ENCODE measurements at regions not wholly inside any gene's neighbourhood (a gene's known extent, or its start where the extent isn't known, plus 50 kb on each side); places are given as distances from the start of the nearest gene placed in this dataset.

- no peaks in the 10 kb centered on the region for H3K4me1 ChIP-seq (ENCODE audit: control insufficient read depth in 1 of 2, extremely low read depth in 1 of 2, insufficient read depth in 2 of 2, low read length in 2 of 2)
- peaks cover 0 to 2% of the 10 kb centered on the region in 2 experiments for H3K27me3 ChIP-seq (replicated peaks in 1 of 2; ENCODE audit: control insufficient read depth in 2 of 2, extremely low read depth in 1 of 2, insufficient read depth in 2 of 2, low read length in 1 of 2)
- no peaks in the 10 kb centered on the region for H3K36me3 Mint-ChIP-seq
- H3K9me3 Mint-ChIP-seq: no peaks in the 10 kb centered on the region
- POLR2A ChIA-PET: no interaction called here
- no peaks in the 10 kb centered on the region for H3K36me3 ChIP-seq (ENCODE audit: control insufficient read depth in 2 of 2, extremely low read depth in 1 of 2, insufficient read depth in 1 of 2, low read length in 1 of 2)
- ATAC-seq (replicated peaks in 1 of 4) (no peak), DNase-seq (no peak)
- no peak overlapping the region for H3K4me3 ChIP-seq (ENCODE audit: control insufficient read depth in 1 of 2, extremely low read depth in 1 of 2, low read length in 1 of 2)
- peaks cover 0 to 11% of the 10 kb centered on the region in 2 donors for H3K27me3 Mint-ChIP-seq
- H3K4me3 Mint-ChIP-seq: no peak overlapping the region
- H3K4me1 Mint-ChIP-seq: no peaks in the 10 kb centered on the region
- CTCF ChIA-PET: no interaction called here
- 90% methylated on average over 2 of the region's 7 CpGs for WGBS (ENCODE audit: insufficient coverage)
- no peaks in the 10 kb centered on the region for H3K9me3 ChIP-seq
- H3K27ac Mint-ChIP-seq: no peak overlapping the region
- H3K27ac ChIP-seq (ENCODE audit: low read length): no peak overlapping the region
These were observed 322.1 kb upstream of the CHAC2 start for GRCh38 chr2:53445383-53446070.

- Histone ChIP-seq H3K4me1 (ENCODE audit: control insufficient read depth in 1 of 2, extremely low read depth in 1 of 2, insufficient read depth in 2 of 2, low read length in 2 of 2) (no peaks in the 10 kb centered on the region), H3K27ac (ENCODE audit: low read length) (no peak overlapping the region), H3K4me3 (ENCODE audit: control insufficient read depth in 1 of 2, extremely low read depth in 1 of 2, low read length in 1 of 2) (no peak overlapping the region), H3K9me3 (no peaks in the 10 kb centered on the region), H3K27me3 (replicated peaks in 1 of 2; ENCODE audit: control insufficient read depth in 2 of 2, extremely low read depth in 1 of 2, insufficient read depth in 2 of 2, low read length in 1 of 2) (peaks cover 0 to 2% of the 10 kb centered on the region in 2 experiments), H3K36me3 (ENCODE audit: control insufficient read depth in 2 of 2, extremely low read depth in 1 of 2, insufficient read depth in 1 of 2, low read length in 1 of 2) (no peaks in the 10 kb centered on the region)
- H3K9me3 Mint-ChIP-seq: no peaks in the 10 kb centered on the region
- H3K27ac Mint-ChIP-seq: no peak overlapping the region
- H3K4me1 Mint-ChIP-seq: no peaks in the 10 kb centered on the region
- DNase-seq: no peak
- H3K27me3 Mint-ChIP-seq: peaks cover 0 to 11% of the 10 kb centered on the region in 2 donors
- ATAC-seq (replicated peaks in 1 of 4): no peak
- H3K4me3 Mint-ChIP-seq: no peak overlapping the region
- CTCF ChIA-PET: no interaction called here
- POLR2A ChIA-PET: no interaction called here
- H3K36me3 Mint-ChIP-seq: no peaks in the 10 kb centered on the region
- WGBS (ENCODE audit: insufficient coverage): 81% methylated on average over 4 of the region's 4 CpGs
These were observed 324.8 kb upstream of the CHAC2 start for GRCh38 chr2:53442783-53443182.

GRCh38 chr2:53442093-53442492 is 325.5 kb upstream of the CHAC2 start:
- POLR2A ChIA-PET: no interaction called here
- Mint-ChIP-seq H3K9me3 (no peaks in the 10 kb centered on the region), H3K27me3 (peaks cover 0 to 11% of the 10 kb centered on the region in 2 donors), H3K36me3 (no peaks in the 10 kb centered on the region), H3K4me3 (no peak overlapping the region), H3K27ac (no peak overlapping the region), H3K4me1 (no peaks in the 10 kb centered on the region)
- CTCF ChIA-PET: no interaction called here
- Histone ChIP-seq H3K4me3 (ENCODE audit: control insufficient read depth in 1 of 2, extremely low read depth in 1 of 2, low read length in 1 of 2) (no peak overlapping the region), H3K9me3 (no peaks in the 10 kb centered on the region), H3K36me3 (ENCODE audit: control insufficient read depth in 2 of 2, extremely low read depth in 1 of 2, insufficient read depth in 1 of 2, low read length in 1 of 2) (no peaks in the 10 kb centered on the region), H3K27ac (ENCODE audit: low read length) (no peak overlapping the region), H3K4me1 (ENCODE audit: control insufficient read depth in 1 of 2, extremely low read depth in 1 of 2, insufficient read depth in 2 of 2, low read length in 2 of 2) (no peaks in the 10 kb centered on the region), H3K27me3 (replicated peaks in 1 of 2; ENCODE audit: control insufficient read depth in 2 of 2, extremely low read depth in 1 of 2, insufficient read depth in 2 of 2, low read length in 1 of 2) (peaks cover 0 to 2% of the 10 kb centered on the region in 2 experiments)
- DNase-seq (no peak), ATAC-seq (replicated peaks in 1 of 4) (no peak)

DNA sequence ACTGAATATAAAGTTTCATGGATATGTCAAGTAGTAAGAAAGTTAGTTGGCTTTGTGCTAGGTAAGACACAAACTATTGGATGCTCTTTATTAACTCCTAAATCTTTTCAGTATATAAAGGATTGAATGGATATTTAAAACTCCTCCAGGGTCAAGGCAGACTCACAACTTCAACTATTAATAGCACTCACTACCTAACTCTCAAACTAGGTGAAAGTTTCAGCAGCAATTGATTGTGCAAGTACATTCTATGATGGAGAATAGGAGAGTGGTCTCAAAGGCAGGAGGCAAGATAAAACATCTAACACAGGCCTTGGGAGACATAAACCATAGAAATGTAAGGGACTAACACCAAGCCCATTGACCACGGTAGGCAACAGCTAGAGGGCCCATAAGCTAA is 328.9 kb upstream of the CHAC2 start:
- no peak overlapping the region for H3K27ac Mint-ChIP-seq
- H3K27me3 Mint-ChIP-seq: peaks cover 0 to 13% of the 10 kb centered on the region in 2 donors
- H3K4me1 Mint-ChIP-seq: no peaks in the 10 kb centered on the region
- H3K9me3 Mint-ChIP-seq: no peaks in the 10 kb centered on the region
- no CpG with 5 or more reads among the region's 1 CpG for WGBS (ENCODE audit: insufficient coverage)
- DNase-seq: no peak
- no peak overlapping the region for H3K27ac ChIP-seq (ENCODE audit: low read length)
- H3K4me3 ChIP-seq (ENCODE audit: control insufficient read depth in 1 of 2, extremely low read depth in 1 of 2, low read length in 1 of 2): no peak overlapping the region
- no peaks in the 10 kb centered on the region for H3K36me3 ChIP-seq (ENCODE audit: control insufficient read depth in 2 of 2, extremely low read depth in 1 of 2, insufficient read depth in 1 of 2, low read length in 1 of 2)
- peaks cover 0 to 2% of the 10 kb centered on the region in 2 experiments for H3K27me3 ChIP-seq (replicated peaks in 1 of 2; ENCODE audit: control insufficient read depth in 2 of 2, extremely low read depth in 1 of 2, insufficient read depth in 2 of 2, low read length in 1 of 2)
- H3K4me1 ChIP-seq (ENCODE audit: control insufficient read depth in 1 of 2, extremely low read depth in 1 of 2, insufficient read depth in 2 of 2, low read length in 2 of 2): no peaks in the 10 kb centered on the region
- H3K9me3 ChIP-seq: no peaks in the 10 kb centered on the region
- ChIA-PET CTCF (no interaction called here), POLR2A (no interaction called here)
- no peak overlapping the region for H3K4me3 Mint-ChIP-seq
- ATAC-seq (replicated peaks in 1 of 4): no peak
- H3K36me3 Mint-ChIP-seq: no peaks in the 10 kb centered on the region

GRCh38 chr2:53438100-53438499 is 329.5 kb upstream of the CHAC2 start:
- Histone ChIP-seq H3K27ac (ENCODE audit: low read length) (no peak overlapping the region), H3K4me1 (ENCODE audit: control insufficient read depth in 1 of 2, extremely low read depth in 1 of 2, insufficient read depth in 2 of 2, low read length in 2 of 2) (no peaks in the 10 kb centered on the region), H3K4me3 (ENCODE audit: control insufficient read depth in 1 of 2, extremely low read depth in 1 of 2, low read length in 1 of 2) (no peak overlapping the region), H3K27me3 (replicated peaks in 1 of 2; ENCODE audit: control insufficient read depth in 2 of 2, extremely low read depth in 1 of 2, insufficient read depth in 2 of 2, low read length in 1 of 2) (peaks cover 0 to 2% of the 10 kb centered on the region in 2 experiments), H3K36me3 (ENCODE audit: control insufficient read depth in 2 of 2, extremely low read depth in 1 of 2, insufficient read depth in 1 of 2, low read length in 1 of 2) (no peaks in the 10 kb centered on the region), H3K9me3 (no peaks in the 10 kb centered on the region)
- DNase-seq: no peak
- H3K4me1 Mint-ChIP-seq: no peaks in the 10 kb centered on the region
- peaks cover 0 to 15% of the 10 kb centered on the region in 2 donors for H3K27me3 Mint-ChIP-seq
- no peak overlapping the region for H3K27ac Mint-ChIP-seq
- no peak overlapping the region for H3K4me3 Mint-ChIP-seq
- H3K9me3 Mint-ChIP-seq: no peaks in the 10 kb centered on the region
- WGBS (ENCODE audit: insufficient coverage): no CpG with 5 or more reads among the region's 1 CpG
- no peak for ATAC-seq (replicated peaks in 1 of 4)
- POLR2A ChIA-PET: no interaction called here
- no peaks in the 10 kb centered on the region for H3K36me3 Mint-ChIP-seq
- CTCF ChIA-PET: no interaction called here

DNA sequence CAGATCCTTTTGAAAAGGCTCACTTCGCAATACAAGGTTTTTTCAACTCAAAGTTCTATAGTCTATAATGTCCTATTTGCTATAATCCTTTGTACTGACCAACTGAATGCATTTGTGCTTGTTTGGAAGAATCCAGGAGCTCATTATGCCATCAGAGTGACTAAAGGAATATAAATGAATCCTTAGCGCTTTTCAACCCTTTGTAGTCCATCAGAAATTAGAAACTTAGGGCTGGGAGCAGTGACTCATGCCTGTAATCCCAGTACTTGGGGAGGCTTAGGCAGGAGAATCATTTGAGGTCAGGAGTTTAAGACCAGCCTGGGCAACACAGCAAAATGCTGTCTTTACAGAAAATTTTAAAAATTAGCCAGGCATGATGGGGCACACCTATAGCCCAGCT is 330.2 kb upstream of the CHAC2 start:
- Mint-ChIP-seq H3K27me3 (peaks cover 0 to 9% of the 10 kb centered on the region in 2 donors), H3K4me3 (no peak overlapping the region), H3K4me1 (no peaks in the 10 kb centered on the region), H3K27ac (no peak overlapping the region), H3K9me3 (no peaks in the 10 kb centered on the region), H3K36me3 (no peaks in the 10 kb centered on the region)
- no peaks in the 10 kb centered on the region for H3K27me3 ChIP-seq (replicated peaks in 1 of 2; ENCODE audit: control insufficient read depth in 2 of 2, extremely low read depth in 1 of 2, insufficient read depth in 2 of 2, low read length in 1 of 2)
- ChIA-PET POLR2A (no interaction called here), CTCF (no interaction called here)
- ATAC-seq (replicated peaks in 1 of 4): no peak
- H3K4me1 ChIP-seq (ENCODE audit: control insufficient read depth in 1 of 2, extremely low read depth in 1 of 2, insufficient read depth in 2 of 2, low read length in 2 of 2): no peaks in the 10 kb centered on the region
- no peak overlapping the region for H3K27ac ChIP-seq (ENCODE audit: low read length)
- no CpG with 5 or more reads among the region's 2 CpGs for WGBS (ENCODE audit: insufficient coverage)
- no peaks in the 10 kb centered on the region for H3K9me3 ChIP-seq
- no peak overlapping the region for H3K4me3 ChIP-seq (ENCODE audit: control insufficient read depth in 1 of 2, extremely low read depth in 1 of 2, low read length in 1 of 2)
- no peaks in the 10 kb centered on the region for H3K36me3 ChIP-seq (ENCODE audit: control insufficient read depth in 2 of 2, extremely low read depth in 1 of 2, insufficient read depth in 1 of 2, low read length in 1 of 2)
- DNase-seq: no peak

DNA sequence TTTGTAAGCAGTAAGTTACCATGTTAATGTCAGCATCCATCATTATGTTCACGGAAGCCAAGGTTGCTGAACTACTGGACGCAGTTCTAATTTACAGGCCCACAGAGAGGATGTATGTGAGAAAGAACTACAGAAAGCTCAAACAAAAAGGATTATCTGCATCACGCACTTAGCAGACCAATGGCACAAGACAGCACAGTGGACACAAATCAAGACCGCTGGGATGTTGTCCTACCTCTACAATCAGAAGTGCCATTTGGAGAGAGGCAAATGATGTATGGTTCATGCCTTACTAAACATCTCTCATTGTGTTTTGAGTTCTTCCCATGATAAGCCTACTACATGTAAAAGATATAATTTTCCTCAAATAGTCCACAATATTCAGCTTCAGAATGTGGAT is 330.7 kb upstream of the CHAC2 start:
- Mint-ChIP-seq H3K4me1 (no peaks in the 10 kb centered on the region), H3K36me3 (no peaks in the 10 kb centered on the region), H3K27ac (no peak overlapping the region), H3K9me3 (no peaks in the 10 kb centered on the region), H3K27me3 (peaks cover 0 to 9% of the 10 kb centered on the region in 2 donors), H3K4me3 (no peak overlapping the region)
- ATAC-seq (replicated peaks in 1 of 4) (no peak), DNase-seq (no peak)
- 92% methylated on average over 2 of the region's 4 CpGs for WGBS (ENCODE audit: insufficient coverage)
- no peaks in the 10 kb centered on the region for H3K9me3 ChIP-seq
- CTCF ChIA-PET: interaction anchor here in 1 of 2 donors (0.7 kb wide), 1 partner anchor 393 kb away, joined by 3 read pairs; no protein-coding TSS in a partner anchor
- H3K27ac ChIP-seq (ENCODE audit: low read length): no peak overlapping the region
- H3K27me3 ChIP-seq (replicated peaks in 1 of 2; ENCODE audit: control insufficient read depth in 2 of 2, extremely low read depth in 1 of 2, insufficient read depth in 2 of 2, low read length in 1 of 2): no peaks in the 10 kb centered on the region
- no peaks in the 10 kb centered on the region for H3K36me3 ChIP-seq (ENCODE audit: control insufficient read depth in 2 of 2, extremely low read depth in 1 of 2, insufficient read depth in 1 of 2, low read length in 1 of 2)
- H3K4me3 ChIP-seq (ENCODE audit: control insufficient read depth in 1 of 2, extremely low read depth in 1 of 2, low read length in 1 of 2): no peak overlapping the region
- POLR2A ChIA-PET: no interaction called here
- H3K4me1 ChIP-seq (ENCODE audit: control insufficient read depth in 1 of 2, extremely low read depth in 1 of 2, insufficient read depth in 2 of 2, low read length in 2 of 2): no peaks in the 10 kb centered on the region
